PFSK-1 (cell line): ENCODE measurements at regions not wholly inside any gene's neighbourhood (a gene's known extent, or its start where the extent isn't known, plus 50 kb on each side); places are given as distances from the start of the nearest gene placed in this dataset.

Source experiments
- FOXP2 ChIP-seq: optimal IDR thresholded peaks from 2 replicates; pipeline ENCODE3; 2011; ENCODE audit warnings: borderline replicate concordance, control low read depth, inconsistent platforms; ENCODE audit not compliant: insufficient read depth; ENCODE audit errors: extremely low read length, extremely low read depth
- POLR2AphosphoS5 ChIP-seq: IDR thresholded peaks from 2 replicates; pipeline ENCODE4 v1.6.1; 2012; ENCODE audit warnings: low read depth, mild to moderate bottlenecking, control low read depth, low read length, moderate library complexity
- REST ChIP-seq, 2 experiments: IDR thresholded peaks; 2 replicates each; pipeline versions ENCODE4 v1.6.1 to v1.8.0; 2011 to 2012; ENCODE audit warnings: low read depth in 2 of 2, low read length in 2 of 2, control low read depth in 1 of 2, inconsistent platforms in 1 of 2, mild to moderate bottlenecking in 1 of 2, moderate library complexity in 1 of 2; ENCODE audit not compliant: insufficient read depth in 1 of 2
- SIN3A ChIP-seq: IDR thresholded peaks from 2 replicates; pipeline ENCODE4 v1.6.1; 2012; ENCODE audit warnings: mild to moderate bottlenecking, low read length, moderate library complexity, borderline replicate concordance; ENCODE audit not compliant: insufficient read depth
- TAF1 ChIP-seq: IDR thresholded peaks from 2 replicates; pipeline ENCODE4 v1.6.1; 2012; ENCODE audit warnings: low read length, control low read depth, borderline replicate concordance; ENCODE audit not compliant: insufficient read depth

GRCh38 chr16:88276591-88276990, 106.2 kb upstream of the ZNF469 start:
- no peak for TF ChIP-seq REST (IDR thresholded peaks at IDR 0.05; ENCODE audit: insufficient read depth in 1 of 2, low read depth in 2 of 2, low read length in 2 of 2)
- TF ChIP-seq POLR2AphosphoS5 = no peak
- no peak for TF ChIP-seq FOXP2
- TF ChIP-seq SIN3A = no peak
- TF ChIP-seq TAF1 = no peak

- no peak for TF ChIP-seq SIN3A
- TF ChIP-seq REST (IDR thresholded peaks at IDR 0.05; ENCODE audit: insufficient read depth in 1 of 2, low read depth in 2 of 2, low read length in 2 of 2) = no peak
- TF ChIP-seq FOXP2 = no peak
- no peak for TF ChIP-seq TAF1
- no peak for TF ChIP-seq POLR2AphosphoS5
These were observed 102.8 kb upstream of the ZNF469 start for GRCh38 chr16:88279998-88280397.

- TF ChIP-seq FOXP2 (no peak), TAF1 (no peak), REST (IDR thresholded peaks at IDR 0.05; ENCODE audit: insufficient read depth in 1 of 2, low read depth in 2 of 2, low read length in 2 of 2) (no peak), SIN3A (no peak), POLR2AphosphoS5 (no peak)
These were observed 100.7 kb upstream of the ZNF469 start for GRCh38 chr16:88281858-88282563.

DNA sequence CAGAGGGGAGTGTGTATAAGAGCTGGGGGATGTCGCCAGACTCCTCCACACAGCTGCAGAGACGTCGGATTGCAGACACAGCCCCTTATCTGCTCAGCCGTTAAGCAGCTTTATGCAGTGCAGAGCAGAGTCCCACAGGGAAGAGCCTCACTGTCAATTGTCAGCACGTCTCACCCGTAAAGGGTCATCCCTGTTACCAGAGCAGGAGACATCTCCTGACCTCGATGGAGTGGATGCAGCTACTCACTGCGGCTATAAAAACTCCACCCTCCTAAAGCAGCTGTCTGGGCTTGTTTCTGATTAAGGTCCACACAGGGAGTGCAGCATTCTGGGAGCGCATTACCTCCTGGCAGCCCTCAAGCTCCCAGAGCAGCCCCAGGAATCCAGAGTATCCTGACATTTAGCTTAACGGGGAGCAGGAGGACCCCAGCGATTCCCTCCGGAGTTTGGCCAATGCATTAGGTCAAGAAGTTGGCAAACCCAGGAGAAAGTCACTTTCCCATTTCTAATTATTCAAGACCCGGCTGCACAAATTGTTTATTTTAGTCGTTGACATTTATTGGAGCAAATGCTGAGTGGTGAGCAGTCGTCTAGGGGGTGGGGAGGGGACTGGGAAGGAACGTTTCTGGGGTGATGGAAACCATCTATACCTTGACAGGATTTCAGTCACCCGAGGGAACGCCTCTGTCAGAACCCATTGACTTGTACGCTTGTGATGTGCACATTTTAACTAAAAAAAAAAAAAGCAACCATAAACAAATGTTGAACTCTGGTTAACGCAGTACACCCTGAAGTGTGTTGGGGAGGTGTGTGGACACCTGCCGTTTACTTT, 100.0 kb upstream of the ZNF469 start:
- TF ChIP-seq FOXP2 (no peak), SIN3A (no peak), POLR2AphosphoS5 (no peak), TAF1 (no peak), REST (IDR thresholded peaks at IDR 0.05; ENCODE audit: insufficient read depth in 1 of 2, low read depth in 2 of 2, low read length in 2 of 2) (no peak)
